Activated T-cell treated with anti-CD3 and anti-CD28 coated beads for 48 hours (primary cell): ENCODE measurements at regions not wholly inside any gene's neighbourhood (a gene's known extent, or its start where the extent isn't known, plus 50 kb on each side); places are given as distances from the start of the nearest gene placed in this dataset.

Experiments used
- DNase-seq: peaks from one replicate; pipeline ENCODE4 v3.0.0-alpha.2; 2020; ENCODE audit warnings: low read depth

- DNase-seq, result peak; percentile 47
These were observed 64.3 kb downstream of the MRPL14 start for GRCh38 chr6:44062771-44063560.

DNA sequence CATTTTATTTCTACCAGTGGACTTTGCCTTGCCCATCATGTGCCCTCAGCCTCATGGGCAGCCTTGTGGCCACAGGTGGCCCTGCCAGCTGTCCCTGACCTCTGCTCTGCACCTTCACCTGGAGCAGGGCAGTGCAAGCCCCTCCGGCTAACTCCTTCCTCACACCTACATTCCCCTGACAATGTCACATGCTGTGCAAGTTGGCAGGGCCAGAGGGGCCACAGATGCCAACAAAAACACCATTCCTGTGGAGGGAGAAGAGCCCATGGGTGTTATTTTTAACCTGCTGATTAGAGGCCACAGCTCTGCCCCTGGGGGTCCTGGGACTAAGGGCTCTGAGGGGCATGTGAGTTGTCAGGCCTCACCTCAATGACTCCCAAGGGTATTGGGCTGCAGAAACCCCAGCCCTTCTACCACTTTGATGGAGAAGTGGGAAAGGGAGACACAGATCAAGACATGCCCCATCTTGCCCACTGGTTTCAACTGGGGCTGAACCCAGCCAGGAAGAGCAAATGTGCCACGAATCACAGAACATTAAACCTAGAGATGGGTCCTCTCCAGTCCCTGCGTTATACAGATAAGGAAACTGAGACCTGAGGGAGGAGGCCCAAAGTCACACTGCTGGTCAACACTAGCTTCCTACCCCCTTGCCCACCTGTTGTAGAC, 65.0 kb downstream of the MRPL14 start:
- no peak for DNase-seq

GRCh38 chr6:44061375-44062104, 65.7 kb downstream of the MRPL14 start:
- no peak for DNase-seq

- DNase-seq, result no peak
These were observed 66.5 kb downstream of the MRPL14 start for GRCh38 chr6:44060612-44061374.

DNA sequence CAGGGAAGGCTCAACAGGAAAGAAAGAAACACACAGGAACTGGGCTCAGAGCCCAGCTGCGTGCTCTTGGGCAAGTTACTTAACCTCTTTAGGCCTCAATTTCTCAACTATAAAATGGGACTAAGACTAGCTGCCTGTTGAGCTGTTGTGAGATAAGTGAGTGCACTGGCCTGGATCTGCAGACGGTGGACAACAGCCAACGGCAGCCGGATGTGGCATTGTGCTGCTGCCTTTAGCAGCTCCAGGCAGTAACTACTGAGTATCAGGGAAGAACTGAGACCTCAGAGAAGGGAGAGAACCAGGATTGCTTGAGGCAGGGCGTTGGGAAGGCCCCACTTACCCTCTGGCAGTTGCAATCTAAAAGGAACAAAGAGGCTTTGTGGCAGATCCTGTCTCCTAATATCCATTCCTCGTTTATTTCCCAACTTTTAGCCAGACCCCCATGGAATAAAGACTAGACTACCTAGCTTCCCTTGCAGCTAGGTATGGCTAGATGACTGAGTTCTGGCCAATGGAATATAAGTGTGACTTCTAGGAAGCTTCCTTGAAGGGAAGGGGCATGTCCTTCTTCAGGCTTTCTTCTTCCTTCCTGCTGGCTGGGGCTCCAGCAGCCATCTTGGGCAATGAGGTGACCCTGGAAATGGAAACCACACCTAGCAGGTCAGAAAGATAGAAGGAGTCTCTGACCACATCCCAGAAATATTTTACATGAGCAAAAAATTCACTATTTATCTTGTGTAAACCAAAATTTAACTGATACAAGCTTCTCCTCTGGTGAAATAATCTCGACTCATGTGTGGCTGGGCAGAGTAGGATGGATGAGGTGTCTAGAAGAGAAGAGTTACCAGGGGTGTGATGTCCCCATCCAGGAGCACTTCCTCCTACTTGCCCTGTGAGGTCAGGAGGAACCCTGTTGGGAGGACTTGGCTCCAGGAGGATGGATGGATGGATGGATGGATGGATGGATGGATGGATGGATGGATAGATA, 67.6 kb downstream of the MRPL14 start:
- DNase-seq, result no peak

- DNase-seq, result peak; percentile 22
These were observed 68.5 kb downstream of the MRPL14 start for GRCh38 chr6:44058617-44059358.

GRCh38 chr6:44057931-44058616, 69.2 kb downstream of the MRPL14 start:
- no peak for DNase-seq

- no peak for DNase-seq
These were observed 69.9 kb downstream of the MRPL14 start for GRCh38 chr6:44057238-44057930.

DNA sequence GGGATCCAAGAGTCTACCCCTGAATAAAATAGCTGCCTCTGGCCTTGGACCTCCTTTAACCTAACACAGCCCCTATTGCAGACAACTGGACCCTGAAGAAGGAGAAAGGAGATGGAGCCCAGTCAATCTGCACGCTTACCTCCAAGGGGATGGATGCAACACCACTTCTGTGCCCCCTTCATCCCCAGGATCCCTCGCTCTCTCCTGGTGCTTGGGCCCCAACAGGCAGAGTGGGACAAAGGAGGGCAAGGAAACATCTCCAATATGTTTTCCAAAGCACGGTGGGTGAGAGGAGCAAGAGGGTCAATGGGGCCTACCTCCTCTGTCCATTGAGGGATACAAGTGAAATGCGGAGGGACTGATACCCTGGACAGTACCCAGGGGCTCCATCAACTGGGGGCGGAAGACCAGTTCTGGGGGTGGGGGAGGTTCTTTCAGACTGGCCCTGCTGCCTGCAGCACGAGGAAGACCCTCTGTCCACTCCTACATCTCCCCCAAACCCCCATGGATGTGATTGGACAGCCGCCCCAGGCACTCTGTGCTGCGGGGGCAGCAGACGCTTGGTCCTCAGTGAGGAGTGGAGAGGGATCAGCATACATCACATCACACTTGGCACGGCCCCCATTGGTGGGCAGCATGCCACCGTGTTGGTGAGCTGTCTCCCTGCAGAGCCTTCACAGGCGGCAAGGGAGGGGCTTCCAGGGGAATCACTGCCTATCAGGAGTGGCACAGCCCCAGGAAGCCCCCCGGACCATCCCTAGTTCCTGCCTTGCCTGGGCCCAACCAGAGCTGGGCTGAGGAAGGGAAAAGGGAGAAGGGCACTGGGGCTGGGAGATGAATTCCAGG, 70.6 kb downstream of the MRPL14 start:
- DNase-seq, result no peak

GRCh38 chr6:44054721-44055559, 72.3 kb downstream of the MRPL14 start:
- no peak for DNase-seq

DNA sequence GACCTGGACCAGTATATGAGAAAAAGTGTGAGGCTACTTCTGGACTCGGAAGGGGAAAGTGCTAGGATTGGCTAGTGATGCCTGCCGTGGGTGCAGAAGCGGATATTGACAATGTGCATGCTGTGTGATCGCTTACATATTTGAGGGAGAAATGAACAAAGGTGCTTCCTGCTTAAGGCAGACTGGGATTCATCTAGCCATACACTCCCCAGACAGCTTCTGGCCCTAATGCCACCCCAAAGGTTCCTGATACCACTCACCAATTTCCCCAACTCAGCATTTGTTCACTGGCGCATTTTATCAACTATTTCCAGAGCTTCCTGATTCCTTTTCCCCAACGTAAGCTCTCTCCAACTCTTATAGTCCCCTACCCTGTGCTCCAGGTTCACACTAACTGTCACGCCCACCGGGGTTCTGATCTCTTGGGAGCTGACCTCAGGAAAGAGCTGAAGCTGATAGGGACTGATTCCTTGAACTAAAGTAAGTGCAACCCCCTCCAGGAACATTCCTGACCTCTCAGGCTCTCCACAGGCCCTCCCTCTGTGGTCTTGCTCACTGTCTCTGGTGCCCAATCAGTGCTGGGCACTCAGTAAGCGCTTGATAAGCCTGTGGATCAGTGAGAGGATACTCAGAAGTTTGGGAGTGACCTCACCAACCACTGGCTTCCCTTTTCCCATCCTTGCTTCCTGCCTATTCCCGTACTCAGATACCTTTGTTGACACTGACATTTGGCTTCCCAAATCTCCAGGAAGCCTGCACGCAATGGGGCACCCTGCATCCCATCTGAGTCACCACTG, 73.3 kb downstream of the MRPL14 start:
- no peak for DNase-seq

DNA sequence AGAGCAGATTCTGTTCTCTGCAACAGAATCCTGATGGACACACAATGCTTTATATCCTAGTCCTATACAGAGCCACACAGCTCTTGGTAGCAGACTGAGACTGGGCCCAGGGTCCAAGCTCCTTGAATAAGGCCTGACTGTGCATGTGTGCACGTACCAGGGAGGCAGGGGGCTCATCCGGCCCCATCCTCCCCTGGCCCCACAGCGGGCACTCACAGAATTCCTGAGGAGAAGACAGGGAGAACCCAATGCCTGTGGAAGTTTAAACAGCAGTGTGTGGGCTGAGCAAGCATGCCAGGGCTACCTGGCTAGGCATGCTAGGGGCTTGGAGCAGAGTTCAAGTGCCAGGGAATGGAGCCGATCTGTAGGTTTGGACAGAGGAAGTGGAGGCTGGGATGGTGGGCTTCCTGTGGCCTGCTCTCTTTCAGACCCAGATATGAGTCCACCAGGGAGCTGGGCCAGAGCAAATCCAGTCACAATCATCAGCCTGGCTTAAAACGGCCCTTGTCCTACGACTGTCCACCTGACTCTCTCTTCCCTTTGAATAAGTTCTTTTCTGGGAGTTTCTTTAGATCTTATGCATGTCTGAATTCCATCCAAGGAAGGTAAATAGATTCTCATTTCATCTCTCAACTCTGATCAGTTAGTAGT, 74.0 kb downstream of the MRPL14 start:
- DNase-seq, result no peak

DNA sequence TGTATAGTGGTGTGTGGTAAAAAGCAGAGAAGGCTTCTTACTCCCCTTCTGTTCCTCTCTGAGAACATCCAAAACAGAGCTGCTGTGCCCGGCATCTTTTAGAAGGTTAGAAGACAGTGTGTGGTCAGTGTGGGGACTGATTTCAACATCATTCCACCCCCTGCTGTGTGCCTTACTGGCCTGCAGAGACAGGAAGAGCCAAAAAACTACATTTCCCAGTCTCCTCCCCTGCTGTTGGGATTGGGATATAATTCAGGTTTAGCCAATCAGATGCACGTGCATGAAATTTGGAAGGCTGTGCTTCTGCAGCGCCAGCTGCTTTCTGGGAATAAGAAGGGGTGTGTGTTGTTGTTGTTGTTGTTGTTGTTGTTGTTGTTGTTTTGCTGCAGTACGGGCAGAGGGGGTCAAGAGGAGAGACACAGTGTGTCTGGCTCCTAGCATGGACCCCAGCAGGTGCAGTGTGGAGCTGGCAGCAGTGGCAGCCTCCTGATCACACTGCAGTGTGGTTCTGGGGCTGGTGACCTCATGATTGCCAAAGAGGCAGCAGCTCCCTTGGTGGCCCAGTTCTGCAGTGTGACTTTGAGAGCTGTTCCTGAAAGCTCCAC, 74.7 kb downstream of the MRPL14 start:
- no peak for DNase-seq

GRCh38 chr6:44051515-44051914, 75.7 kb downstream of the MRPL14 start:
- no peak for DNase-seq

DNA sequence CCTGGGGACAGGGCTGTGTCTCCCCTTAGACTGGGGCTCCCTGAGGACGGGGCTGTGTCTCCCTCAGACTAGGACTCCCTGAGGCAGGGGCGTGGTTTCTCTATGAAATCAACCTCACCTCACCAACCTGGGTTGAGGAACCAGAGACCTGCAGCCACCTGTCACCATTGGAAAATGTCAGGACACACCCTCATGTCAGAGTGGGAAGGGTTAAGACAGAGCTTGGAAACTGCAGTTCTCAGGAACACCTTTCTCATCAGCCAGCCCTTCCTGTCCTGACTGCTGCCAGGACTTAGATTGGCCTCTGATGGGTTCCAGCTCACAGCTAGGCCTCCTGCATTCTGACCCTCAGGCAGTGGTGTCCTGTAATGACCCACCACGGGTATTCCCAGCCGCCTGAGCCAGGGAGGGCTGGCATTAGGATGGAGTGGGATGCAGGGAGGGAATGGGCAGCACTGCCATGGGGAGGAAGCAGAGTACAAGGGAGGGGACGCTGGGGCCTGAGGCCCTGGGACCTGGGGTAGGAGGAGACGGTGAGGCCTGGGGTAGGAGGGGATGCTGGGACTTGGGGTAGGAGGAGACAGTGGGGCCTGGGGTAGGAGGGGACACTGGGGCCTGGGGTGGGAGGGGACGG, 76.3 kb downstream of the MRPL14 start:
- no peak for DNase-seq
